NCI-H1694 treated with DMSO at 0.1 percent for 48 hours (cell line): ENCODE measurements at regions not wholly inside any gene's neighbourhood (a gene's known extent, or its start where the extent isn't known, plus 50 kb on each side); places are given as distances from the start of the nearest gene placed in this dataset.
"Not testable (repeated sequence)": the region's sequence is repeated elsewhere in the genome, so short reads cannot be mapped to it uniquely, and the experiment has no call there.

Source experiments
- DNase-seq: peaks from one replicate; lab custom pipeline; 2025; lab: John Stamatoyannopoulos, UW

DNA sequence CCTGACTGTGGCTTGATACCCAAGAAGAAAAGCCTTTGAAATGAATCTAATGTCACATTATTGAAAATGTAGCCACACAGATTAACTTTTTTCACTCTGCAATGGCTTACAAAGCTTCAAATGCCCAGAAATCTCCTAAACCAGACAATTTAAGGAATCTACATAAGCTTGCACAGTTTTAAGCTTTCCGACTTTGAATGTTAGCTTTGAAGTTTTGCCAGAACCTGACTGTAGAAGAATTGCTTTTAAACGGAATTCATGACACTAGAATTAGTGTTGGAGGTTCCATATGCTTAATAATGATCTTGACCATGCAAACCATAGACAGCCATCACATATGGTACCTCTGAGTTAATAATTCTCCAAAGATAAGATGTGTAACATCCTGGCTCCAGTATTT, 798.5 kb upstream of the EPHA7 start:
- peak; percentile 76 for DNase-seq

DNA sequence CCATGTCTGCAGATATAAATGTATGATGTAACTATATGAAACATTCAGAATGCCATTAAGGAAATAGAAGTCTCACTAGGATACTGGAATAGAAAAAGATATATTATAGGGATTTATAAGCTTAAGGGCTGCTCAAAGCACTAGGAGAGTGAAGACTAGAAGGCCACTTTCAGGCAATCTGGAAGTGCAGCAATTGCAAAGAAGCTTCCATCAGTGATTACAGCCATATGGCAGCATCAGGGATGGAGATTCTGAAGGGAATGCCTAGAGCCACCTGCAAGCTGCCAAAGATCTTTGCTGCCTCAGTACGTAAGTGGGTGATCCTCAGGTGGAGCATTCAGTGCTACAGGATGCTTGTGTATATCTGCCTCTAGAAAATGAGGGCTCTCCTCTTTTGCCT, 796.2 kb upstream of the EPHA7 start:
- peak; percentile 28 for DNase-seq

DNA sequence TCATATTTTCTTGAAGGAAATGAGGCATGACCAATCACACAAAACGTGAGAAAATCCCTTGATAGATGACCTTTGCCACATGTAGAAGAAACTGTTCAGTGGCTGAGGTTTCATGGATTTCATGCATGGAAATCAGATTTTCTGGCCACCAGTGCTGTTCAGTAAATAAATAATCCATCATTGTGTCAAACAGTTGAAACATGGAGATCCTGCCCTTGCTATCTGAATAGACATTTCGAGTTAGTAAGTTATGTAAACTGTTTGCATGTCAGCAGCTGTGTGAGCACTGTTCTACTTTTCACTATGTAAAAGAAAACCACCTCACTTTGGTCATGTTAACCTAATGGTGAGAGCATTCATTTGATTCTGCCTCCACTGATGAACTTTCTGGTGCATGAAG, 793.9 kb upstream of the EPHA7 start:
- DNase-seq: no peak

DNA sequence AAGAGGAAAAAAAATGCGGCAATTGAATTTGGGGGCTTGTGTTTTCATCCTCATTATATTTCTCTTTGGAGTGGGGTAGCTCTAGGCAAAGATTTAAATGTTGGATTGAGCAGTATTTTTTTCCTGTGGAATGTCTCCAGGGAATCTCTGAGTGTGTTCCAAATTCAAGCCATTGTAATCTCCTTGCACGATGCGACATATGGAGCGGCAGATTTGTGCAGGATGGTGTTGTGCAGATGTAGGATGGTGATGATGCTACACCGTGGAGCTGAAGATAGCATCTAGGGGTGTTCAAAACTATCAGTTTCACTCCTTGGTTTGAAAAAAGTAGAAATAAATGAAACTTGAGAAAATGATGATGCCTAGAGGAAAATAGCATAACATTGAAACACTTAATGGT, 777.5 kb upstream of the EPHA7 start:
- no peak for DNase-seq

DNA sequence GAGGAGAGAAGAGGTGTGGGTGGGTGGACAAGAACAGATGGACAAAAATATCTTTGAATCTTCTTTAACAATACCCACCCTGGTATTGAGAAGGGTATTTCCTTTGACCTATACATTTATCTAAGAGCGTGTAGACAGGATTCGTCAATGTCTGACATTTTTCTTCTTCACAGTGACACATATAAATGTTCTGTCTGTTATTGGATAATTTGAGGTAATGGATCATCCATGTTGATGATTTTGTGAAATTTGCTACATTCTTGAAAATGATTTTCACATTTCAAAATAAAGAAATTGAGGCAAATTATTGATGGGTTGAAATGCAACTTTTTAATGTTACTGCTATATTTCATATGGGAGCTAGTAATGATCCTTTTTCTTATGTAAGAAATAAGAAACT, 770.7 kb upstream of the EPHA7 start:
- no peak for DNase-seq

DNA sequence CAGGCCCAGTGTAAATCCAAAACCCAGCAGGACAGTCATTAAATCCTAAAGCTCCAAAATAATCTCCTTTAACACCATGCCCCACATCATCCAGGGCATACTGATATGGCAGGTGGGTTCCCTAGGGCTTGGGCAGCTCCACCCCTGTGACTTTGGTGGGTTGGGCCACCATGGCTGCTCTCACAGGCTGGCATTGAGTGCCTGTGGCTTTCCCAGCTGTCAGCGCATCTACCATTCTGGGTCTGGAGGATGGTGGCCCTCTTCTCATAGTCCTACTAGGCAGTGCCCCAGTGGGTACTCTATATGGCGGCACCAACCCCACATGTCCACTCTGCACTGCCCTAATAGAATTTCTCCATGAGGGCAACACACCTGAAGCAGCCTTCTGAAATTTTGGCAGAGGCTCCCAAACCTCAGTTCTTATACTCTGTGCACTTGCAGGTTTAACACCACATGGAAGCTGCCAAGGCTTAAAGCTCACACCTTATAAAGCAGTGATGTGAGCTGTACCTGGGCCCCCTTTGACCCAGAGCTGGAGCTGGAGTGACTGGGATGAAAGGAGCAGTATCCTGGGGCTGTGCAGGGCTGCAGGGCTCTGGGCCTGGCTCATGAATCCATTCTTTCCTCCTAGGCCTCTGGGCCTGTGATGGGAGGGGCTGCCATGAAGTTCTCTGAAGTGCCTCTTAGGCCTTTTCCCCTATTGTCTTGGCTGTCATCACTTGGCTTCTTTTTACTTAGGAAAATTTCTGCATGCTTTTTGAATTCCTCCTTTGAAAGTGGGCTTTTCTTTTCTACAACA, 765.5 kb upstream of the EPHA7 start:
- DNase-seq: no peak

DNA sequence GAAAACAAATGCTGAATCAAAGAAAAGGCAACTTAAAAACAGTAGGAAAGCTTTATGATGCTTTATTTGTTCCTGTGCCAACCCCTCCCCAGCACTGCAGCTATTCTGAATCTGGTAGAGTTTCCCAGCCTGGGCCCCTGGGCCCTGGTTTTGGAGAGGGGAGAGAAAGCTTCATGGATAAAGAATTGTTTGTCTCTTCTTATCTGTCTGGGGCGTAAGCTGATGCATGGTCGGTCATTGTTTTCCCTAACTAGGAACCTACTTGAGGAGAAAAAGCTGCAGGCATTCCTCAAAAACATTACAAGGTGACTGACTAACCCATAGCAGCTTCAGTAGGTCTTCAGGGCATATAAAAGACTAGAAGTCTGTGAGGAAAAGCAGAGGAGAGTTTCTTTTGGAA, 758.1 kb upstream of the EPHA7 start:
- no peak for DNase-seq

DNA sequence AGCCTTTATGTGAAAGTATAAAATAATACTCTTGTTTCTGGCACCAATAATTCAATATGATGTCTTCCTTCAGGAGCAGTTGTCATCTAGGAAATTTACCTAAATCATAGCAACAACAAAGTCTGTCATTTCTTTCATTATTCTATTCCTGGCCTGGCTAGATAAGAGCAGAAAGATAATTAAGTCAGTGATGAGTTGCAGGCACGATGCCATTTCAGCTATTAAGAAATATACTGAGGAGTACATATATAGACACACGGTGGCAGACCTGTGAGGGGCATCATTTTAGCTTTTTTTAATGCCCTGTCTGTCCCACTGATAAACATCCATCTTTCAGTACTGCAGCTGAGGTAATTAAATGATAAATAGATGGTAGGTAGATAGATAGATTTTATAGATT, 756.1 kb upstream of the EPHA7 start:
- no peak for DNase-seq

DNA sequence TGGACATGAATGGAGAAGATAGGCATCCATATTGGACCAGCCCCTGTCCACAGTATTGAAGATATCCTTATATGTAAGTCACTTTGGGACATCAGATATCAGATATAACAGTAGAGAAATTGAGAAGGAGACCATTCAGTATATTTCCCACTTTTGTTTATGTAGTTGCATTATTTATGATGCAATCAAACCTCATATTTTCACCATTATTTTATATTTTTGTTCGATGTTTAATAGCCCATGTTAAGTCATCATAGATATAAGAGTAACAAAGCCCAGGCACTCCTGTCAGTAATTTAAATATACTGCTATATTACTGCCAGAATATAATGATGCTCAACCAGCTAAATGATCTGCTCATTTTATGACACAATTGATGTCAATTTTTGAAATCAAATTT, 744.5 kb upstream of the EPHA7 start:
- no peak for DNase-seq

DNA sequence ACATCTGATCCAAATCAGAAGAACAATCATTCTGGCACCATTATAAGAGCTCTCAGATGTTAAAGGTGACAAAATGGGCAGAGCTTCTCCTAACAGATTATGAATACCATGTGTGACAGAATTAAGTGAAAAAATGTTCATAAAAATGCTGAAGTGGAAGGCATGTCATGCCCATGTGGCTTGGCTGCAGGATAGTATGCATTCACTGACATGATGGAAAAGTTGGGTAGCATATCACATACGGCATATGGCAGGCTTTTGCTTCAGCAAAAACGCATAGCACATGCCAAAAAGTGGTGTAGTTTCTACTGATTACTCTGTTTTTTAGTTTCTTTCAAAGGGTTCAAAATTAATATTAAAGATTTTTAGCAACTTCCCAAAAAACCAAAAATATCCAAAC, 731.5 kb upstream of the EPHA7 start:
- no peak for DNase-seq

DNA sequence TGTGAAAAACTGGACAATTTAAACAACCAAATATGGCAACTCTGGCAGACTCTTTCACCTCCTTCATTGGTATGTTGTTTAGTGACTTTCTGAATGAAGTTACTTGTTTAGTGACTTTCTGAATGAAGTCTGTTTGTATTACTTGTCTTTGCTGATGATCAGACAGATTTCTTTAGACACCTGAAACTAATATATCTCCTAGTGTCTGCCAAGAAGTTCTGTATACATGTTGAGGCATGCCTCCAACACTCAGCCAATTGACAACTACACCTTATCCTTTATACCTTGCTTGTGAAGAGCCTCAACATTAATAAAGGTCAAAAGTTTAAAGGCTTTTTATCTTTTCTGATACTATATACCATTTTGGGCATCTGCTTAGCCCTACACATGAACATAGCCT, 725.4 kb upstream of the EPHA7 start:
- DNase-seq: no peak

DNA sequence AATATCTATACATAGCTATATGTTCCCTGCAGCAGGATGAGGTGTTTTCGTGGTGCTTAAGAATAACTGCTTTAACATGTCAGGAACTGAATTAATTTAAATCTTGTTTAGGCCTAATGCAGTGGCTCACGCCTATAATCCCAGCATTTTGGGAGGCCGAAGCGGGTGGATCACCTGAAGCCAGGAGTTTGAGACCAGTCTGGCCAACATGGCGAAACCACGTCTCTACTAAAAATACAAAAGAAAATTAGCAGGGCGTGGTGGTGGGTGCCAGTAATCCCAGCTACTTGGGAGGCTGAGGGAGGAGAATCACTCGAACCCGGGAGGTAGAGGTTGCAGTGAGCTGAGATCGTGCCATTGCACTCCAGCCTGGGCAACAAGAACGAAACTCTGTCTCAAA, 717.8 kb upstream of the EPHA7 start:
- not testable (repeated sequence) for DNase-seq

DNA sequence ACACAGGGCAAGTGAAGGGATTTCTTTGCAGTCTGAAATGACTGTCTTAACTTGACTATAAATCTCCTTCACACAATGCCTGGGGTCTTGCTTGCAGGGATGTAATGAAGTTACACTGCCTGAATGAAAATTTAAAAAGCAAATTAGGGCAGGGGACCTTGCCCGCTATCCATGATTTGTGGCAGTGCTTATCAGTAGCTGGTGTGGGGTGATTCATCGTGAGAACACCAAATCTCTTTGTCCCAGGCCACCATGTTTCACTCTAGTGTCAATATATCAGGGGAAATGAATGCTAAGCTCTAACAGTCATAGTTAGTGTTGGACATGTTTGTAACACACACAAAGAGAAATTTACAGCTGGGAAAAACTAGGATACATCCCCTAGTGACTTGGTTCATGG, 713.7 kb upstream of the EPHA7 start:
- no peak for DNase-seq

DNA sequence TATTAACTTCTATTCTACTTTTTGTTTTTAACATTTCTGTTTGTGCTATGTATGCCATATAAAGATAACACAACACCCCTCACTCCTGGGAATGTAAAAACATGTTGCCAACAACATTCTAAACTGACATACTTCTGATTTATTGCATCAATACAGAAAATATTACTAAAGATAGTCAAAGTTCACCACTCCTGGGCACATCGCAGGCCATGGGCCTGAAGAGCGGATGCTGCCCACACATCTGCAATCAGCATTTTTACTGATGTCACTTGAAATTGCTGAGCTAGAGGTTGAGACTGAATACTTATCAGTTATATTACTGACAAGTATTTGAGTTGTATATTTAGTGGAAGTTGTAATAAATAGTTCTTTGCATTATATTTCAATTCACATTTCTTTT, 711.9 kb upstream of the EPHA7 start:
- no peak for DNase-seq

DNA sequence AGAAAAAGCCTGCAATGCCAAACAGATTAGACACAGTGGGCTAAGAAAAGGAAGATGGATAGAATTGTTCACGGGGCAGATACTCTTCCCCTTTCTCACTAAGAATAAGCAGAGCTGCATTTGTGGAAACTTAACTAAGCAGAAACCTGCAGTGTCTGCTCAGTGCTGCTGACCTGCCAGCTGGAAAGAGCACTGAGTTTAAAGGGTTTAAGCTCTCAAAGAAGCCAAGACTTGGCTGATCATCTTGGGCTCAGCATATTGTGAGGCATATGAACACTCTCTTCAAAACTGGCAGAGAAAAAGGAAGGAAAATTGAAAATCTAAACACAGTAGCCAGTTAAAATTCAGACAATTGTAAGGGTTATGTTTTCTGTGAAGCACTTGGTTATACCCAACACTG, 711.1 kb upstream of the EPHA7 start:
- no peak for DNase-seq

DNA sequence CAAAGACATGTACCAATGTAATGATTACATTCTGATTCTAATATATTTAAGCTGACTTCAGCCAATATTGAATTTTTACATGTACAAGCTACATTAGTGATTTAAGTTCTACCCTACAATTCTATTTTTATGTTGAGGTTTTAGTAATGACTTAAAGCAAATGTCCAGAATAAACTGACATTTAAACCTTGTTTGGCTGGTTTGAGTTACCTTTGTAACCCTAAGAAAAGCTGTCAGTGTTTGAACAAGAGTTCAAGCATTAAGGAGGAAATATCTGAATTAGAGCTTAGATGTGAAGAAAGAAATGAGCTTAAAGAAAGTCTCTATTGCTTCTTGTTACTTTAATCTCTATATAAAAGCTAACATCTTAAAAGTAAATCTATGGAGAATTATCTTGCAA, 710.6 kb upstream of the EPHA7 start:
- no peak for DNase-seq

DNA sequence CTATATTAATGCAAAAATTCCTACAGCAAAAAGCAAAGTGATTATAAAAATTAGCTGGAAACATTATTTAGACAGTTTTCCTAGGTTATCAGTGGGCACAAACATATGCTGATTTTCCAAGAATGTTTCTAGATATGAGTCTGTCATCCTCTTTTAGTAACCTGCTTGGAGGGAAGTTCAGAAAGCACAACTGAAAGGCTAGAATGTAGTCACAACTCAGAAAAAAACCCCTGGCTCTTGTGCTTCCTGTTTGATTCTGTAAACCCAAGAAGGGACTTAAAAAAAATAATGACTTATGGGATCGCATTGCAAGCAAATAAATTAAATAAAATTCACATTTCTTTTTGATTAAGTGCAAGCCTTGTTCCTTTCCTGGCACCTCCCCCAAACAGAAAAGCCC, 708.4 kb upstream of the EPHA7 start:
- no peak for DNase-seq

DNA sequence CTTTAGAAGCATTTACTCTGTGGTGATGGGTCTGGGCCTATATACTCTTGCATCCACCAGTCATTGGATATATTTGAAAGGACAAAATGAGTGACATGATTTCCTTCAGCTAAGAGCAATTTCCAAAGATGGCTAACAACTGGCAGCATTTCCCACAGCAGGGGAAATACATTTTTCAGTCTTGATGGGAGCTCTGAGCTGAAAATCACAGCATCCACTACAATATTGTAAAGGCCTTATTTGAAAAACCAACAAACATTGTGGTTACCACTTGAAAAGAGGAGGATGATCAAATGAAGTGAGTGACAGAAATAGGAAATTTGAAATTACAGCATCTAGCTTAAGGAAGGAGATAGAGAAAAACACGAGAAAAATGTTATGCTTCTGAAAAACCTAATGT, 705.0 kb upstream of the EPHA7 start:
- DNase-seq: no peak

DNA sequence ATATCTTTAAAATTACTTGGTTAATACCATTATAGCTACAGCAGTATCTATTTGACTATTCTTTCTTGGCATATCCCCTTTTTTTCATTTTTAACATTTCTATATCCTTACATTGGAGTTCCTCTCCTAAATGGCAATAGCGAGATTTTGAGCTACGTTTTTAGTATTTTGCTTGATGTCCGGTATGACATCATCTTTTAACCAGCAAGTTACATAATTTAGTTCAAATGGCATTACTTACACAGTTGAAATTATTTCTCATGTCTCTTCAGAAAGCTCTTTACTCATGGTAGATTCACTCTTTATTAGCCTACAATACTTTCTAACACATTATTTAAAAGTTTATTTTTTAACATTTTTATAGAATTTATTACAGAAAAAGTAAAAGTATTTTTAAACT, 701.7 kb upstream of the EPHA7 start:
- DNase-seq: no peak

DNA sequence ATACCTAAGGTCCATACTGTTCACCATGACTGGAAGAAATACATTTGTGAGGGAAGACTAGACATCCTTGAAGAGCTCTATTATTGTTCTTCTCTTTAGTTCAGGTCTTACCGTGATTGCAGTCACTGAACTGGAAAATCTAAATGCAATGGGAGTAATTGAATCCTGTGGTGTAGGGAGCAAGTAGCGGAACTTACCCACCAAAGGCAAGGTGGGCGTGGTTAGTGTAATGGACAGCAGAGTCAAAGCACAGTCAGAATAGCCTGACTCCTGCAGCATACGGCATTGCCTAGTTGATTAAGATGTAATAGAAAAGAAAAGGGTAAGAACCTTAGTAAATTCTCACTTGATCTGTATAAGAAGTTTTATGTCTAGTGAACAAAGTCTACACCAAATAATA, 679.7 kb upstream of the EPHA7 start:
- DNase-seq: no peak

DNA sequence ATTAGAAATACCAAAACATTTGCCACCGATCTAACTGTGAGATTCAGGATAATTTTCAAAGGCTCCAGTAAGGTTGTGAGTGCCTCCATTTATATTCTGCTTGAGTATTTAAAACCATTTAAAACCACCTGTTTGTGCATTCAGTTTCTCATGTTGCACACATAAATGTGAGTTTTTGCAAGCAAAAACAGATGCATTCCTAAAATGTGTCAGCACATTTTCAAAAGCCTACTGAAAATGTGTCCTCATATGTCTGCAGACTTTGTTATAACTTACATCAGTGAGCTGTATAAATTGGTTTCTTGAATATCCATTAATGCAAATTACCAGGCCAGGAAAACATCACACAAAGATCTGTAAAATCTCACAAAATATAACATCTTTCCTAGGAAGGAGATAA, 676.6 kb upstream of the EPHA7 start:
- no peak for DNase-seq

DNA sequence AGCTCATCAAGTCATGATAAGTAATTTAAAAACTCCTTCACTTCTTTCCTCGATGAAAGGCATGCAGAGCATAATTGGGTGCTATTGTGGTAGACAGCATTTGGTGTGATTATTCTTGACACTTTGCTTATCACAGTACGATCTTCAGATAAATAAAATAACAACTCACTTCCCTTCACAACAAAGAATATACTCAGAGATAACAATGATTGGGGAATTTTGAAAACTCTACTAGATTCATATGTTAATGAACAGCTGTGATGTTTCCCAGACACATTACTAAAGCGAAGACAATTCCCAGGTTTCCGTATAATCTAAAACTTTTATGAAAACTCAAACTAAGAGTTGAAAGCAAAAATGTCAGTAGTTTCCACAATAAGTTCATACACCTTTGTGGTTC, 670.6 kb upstream of the EPHA7 start:
- no peak for DNase-seq

DNA sequence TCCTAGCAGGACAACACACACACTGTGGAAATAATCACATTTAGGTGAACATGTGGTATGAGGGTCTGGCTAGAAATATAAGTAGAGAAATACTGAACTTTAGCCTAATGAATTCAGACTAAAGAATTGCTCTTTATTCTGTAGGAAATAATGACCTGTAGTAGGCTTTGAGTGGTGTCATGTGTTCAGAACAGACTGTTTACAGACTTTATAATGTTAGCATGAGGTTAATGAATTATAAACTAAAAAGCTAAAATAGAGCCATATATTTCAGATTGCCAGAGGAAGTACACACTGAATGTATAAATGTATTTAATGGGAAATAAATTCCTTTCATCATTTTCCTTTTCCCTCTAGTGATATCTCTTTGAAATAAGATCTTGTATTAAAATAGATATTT, 669.5 kb upstream of the EPHA7 start:
- no peak for DNase-seq

DNA sequence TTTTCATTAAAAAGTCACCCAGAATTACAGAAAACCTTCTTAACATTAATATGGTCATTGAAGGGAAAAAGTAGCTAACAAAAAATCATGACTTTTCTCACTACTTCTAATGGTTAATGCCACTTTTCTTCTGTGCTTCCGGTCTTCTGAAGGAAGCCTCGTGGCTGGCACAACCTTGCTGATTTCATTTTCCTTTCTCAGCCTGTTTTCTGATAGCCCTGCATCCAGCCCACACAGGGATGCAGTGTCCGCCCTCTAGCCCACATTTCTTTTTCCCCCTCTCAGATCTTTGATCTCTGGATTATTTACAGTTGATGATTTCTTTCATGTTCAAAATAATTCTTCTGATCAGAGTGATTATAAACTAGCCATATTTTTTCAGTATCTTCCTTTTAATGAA, 655.4 kb upstream of the EPHA7 start:
- DNase-seq: no peak

DNA sequence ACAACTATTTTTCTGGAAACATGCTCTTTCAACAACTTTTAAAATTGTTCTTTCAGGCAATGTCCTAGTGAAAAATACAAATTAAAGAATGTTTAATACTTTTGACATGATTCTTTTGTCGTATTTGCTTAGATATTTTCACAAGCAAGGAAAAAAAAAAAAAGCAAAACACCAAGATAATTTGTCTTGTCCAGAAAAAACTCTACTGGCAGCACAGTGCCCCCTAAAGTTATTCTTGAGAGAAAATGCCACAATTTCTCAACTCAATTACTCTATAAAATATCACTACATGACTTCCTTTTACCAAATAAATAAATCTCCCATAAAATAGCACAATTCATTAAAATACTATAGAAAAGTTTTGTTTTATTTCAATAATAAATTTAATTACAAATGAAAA, 652.5 kb upstream of the EPHA7 start:
- no peak for DNase-seq
